K562 (cell line): ENCODE measurements at regions not wholly inside any gene's neighbourhood (a gene's known extent, or its start where the extent isn't known, plus 50 kb on each side); places are given as distances from the start of the nearest gene placed in this dataset.

Experiments
- ATAC-seq: fragments of 200-7000 bp; cut with Tn5 transposase; 3 replicates; pipeline ENCODE4 v1.9.1; 2020; ENCODE audit warnings: moderate library complexity
- BruUV-seq: library from RNA; stranded (reverse); fragments of 400-500 nt; replicated peaks from 2 replicates; lab custom pipeline; 2021; lab: Mats Ljungman, UMichigan
- CTCF ChIA-PET: fragments of 300-600 bp; formaldehyde crosslinking; extraction: SDS; loops from one replicate; lab custom pipeline; 2021; ENCODE audit warnings: low intra/inter-chr PET ratio; lab: Yijun Ruan, JAX
- POLR2A ChIA-PET: fragments of 300-600, 350-650 bp; sonication (Branson Sonifier 250); formaldehyde crosslinking; extraction: SDS; loops from one replicate; lab custom pipeline; 2021; ENCODE audit warnings: antibody characterized with exemption, inconsistent platforms; lab: Yijun Ruan, JAX
- DNase-seq, 4 experiments: peaks; one replicate each; pipeline versions ENCODE4 v3.0.0 to v3.0.0-alpha.2; 2011 to 2018; ENCODE audit warnings: low spot score in 3 of 4, mixed read lengths in 3 of 4; ENCODE audit errors: extremely low read depth in 1 of 4
- FAIRE-seq: peaks from 2 replicates; lab custom pipeline; 2011; peaks lifted over from hg19 to GRCh38; lab: Jason Lieb, UNC
- H2AFZ ChIP-seq: 2 replicates; pipeline ENCODE4 v1.6.0; 2011; ENCODE audit warnings: low read depth, low read length, control low read depth, inconsistent platforms
- H3K27ac ChIP-seq: fragments of 200-600 bp; 3 replicates; pipeline ENCODE4 v1.8.0; 2011; ENCODE audit warnings: low read depth, mild to moderate bottlenecking, control low read depth, inconsistent platforms, low read length, moderate library complexity, mixed read lengths; ENCODE audit errors: extremely low read depth
- H3K27me3 ChIP-seq, 2 experiments: fragments of 300-600 bp in 1 of 2; 2 replicates in 1 of 2; 3 replicates in 1 of 2; pipeline versions ENCODE4 v1.6.0 to v1.8.0; 2011; ENCODE audit warnings: inconsistent platforms in 2 of 2, low read length in 2 of 2, mild to moderate bottlenecking in 1 of 2, mixed read lengths in 1 of 2, moderate library complexity in 1 of 2; ENCODE audit not compliant: control insufficient read depth in 2 of 2, insufficient read depth in 2 of 2
- H3K36me3 ChIP-seq: fragments of 300-600 bp; 3 replicates; pipeline ENCODE4 v1.8.0; 2011; ENCODE audit warnings: mild to moderate bottlenecking, low read length, inconsistent platforms; ENCODE audit not compliant: control insufficient read depth, insufficient read depth
- H3K4me1 ChIP-seq, 2 experiments: fragments of 200-600 bp in 1 of 2; replicated peaks in 1 of 2; 2 replicates in 1 of 2; 3 replicates in 1 of 2; pipeline versions ENCODE4 v1.5.1 to v1.8.0; 2011; ENCODE audit warnings: inconsistent platforms in 2 of 2, low read length in 2 of 2, mild to moderate bottlenecking in 1 of 2, mixed read lengths in 1 of 2, moderate library complexity in 1 of 2; ENCODE audit not compliant: control insufficient read depth in 2 of 2, insufficient read depth in 2 of 2
- H3K4me2 ChIP-seq: 2 replicates; pipeline ENCODE4 v1.6.1; 2011; ENCODE audit warnings: low read length, control low read depth, inconsistent platforms, mixed read lengths; ENCODE audit not compliant: insufficient read depth
- H3K4me3 ChIP-seq: fragments of 200-600 bp; sonication (generic), shearing (Covaris generic); 2 replicates; pipeline ENCODE4 v1.5.1; 2016; ENCODE audit warnings: control low read depth, inconsistent platforms
- H3K79me2 ChIP-seq: fragments of 200-600 bp; 3 replicates; pipeline ENCODE4 v1.8.0; 2011; ENCODE audit warnings: low read length, inconsistent platforms; ENCODE audit not compliant: control insufficient read depth, insufficient read depth
- H3K9ac ChIP-seq, 2 experiments: 2 replicates each; pipeline versions ENCODE4 v1.6.0 to v1.6.1; 2011; ENCODE audit warnings: low read depth in 2 of 2, low read length in 2 of 2, control low read depth in 1 of 2, inconsistent platforms in 1 of 2, mild to moderate bottlenecking in 1 of 2, mixed read lengths in 1 of 2; ENCODE audit not compliant: insufficient read depth in 1 of 2
- H3K9me1 ChIP-seq: one replicate; pipeline ENCODE4 v1.6.0; 2011; ENCODE audit warnings: inconsistent platforms, mild to moderate bottlenecking, low read length, moderate library complexity; ENCODE audit not compliant: control insufficient read depth, insufficient read depth
- H3K9me3 ChIP-seq: replicated peaks from 2 replicates; pipeline ENCODE4 v1.5.1; 2011; ENCODE audit warnings: low read depth, low read length, inconsistent platforms; ENCODE audit not compliant: control insufficient read depth, insufficient read depth
- H4K20me1 ChIP-seq: replicated peaks from 2 replicates; pipeline ENCODE4 v1.6.1; 2011; ENCODE audit warnings: low read length, inconsistent platforms, mixed read lengths; ENCODE audit not compliant: control insufficient read depth, insufficient read depth
- HDAC6 ChIP-seq: IDR thresholded peaks from 2 replicates; pipeline ENCODE4 v1.6.1; 2012; ENCODE audit warnings: low read depth, mild to moderate bottlenecking, control low read depth, inconsistent platforms, low read length, moderate library complexity
- RFX1 ChIP-seq: fragments of 450-650 bp; IDR thresholded peaks from 2 replicates; pipeline ENCODE4 v1.6.1; 2016; ENCODE audit warnings: mild to moderate bottlenecking, moderate library complexity
- ZC3H8 ChIP-seq: fragments of 450-650 bp; IDR thresholded peaks from 2 replicates; pipeline ENCODE4 v1.6.1; 2017
- WGBS: fragments of 100-300 bp; shearing (Covaris generic); methylation state at CpG from one replicate; pipeline ENCODE4 v1.1.6; 2016; ENCODE audit warnings: low coverage, mixed read lengths; ENCODE audit not compliant: insufficient coverage; ENCODE audit errors: missing lambda C conversion rate; 5-methylcytosine and 5-hydroxymethylcytosine counted together
- in situ Hi-C: fragments of 300-500 bp; cut with MboI; formaldehyde crosslinking; loops from 4 replicates; pipeline ENCODE4 v1.15.0; 2018; ENCODE audit warnings: inconsistent platforms, mixed read lengths
- intact Hi-C: fragments of 100-400 bp; cut with micrococcal nuclease; formaldehyde crosslinking; loops from 2 replicates; pipeline ENCODE4 v1.14.2; 2022
- TF ChIP-seq, protein P1 (sequence below), 2 experiments: fragments of 450-650 bp; formaldehyde crosslinking in 1 of 2; IDR thresholded peaks; 2 replicates each; pipeline versions ENCODE4 v1.4.0 to v1.6.1; 2014 to 2020; ENCODE audit warnings: mild to moderate bottlenecking in 2 of 2, borderline replicate concordance in 1 of 2, low read depth in 1 of 2

- Histone ChIP-seq H3K9ac (no peak overlapping the region), H3K36me3 (no peaks in the 10 kb centered on the region), H3K27me3 (no peaks in the 10 kb centered on the region; a peak in 1 of 5 replicates)
- TF ChIP-seq ZC3H8: no peak
- TF ChIP-seq RFX1: peak; percentile 24; the same call in 1 of the 2 replicates
- TF ChIP-seq HDAC6: no peak
- TF ChIP-seq, protein P1, sequence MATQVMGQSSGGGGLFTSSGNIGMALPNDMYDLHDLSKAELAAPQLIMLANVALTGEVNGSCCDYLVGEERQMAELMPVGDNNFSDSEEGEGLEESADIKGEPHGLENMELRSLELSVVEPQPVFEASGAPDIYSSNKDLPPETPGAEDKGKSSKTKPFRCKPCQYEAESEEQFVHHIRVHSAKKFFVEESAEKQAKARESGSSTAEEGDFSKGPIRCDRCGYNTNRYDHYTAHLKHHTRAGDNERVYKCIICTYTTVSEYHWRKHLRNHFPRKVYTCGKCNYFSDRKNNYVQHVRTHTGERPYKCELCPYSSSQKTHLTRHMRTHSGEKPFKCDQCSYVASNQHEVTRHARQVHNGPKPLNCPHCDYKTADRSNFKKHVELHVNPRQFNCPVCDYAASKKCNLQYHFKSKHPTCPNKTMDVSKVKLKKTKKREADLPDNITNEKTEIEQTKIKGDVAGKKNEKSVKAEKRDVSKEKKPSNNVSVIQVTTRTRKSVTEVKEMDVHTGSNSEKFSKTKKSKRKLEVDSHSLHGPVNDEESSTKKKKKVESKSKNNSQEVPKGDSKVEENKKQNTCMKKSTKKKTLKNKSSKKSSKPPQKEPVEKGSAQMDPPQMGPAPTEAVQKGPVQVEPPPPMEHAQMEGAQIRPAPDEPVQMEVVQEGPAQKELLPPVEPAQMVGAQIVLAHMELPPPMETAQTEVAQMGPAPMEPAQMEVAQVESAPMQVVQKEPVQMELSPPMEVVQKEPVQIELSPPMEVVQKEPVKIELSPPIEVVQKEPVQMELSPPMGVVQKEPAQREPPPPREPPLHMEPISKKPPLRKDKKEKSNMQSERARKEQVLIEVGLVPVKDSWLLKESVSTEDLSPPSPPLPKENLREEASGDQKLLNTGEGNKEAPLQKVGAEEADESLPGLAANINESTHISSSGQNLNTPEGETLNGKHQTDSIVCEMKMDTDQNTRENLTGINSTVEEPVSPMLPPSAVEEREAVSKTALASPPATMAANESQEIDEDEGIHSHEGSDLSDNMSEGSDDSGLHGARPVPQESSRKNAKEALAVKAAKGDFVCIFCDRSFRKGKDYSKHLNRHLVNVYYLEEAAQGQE (IDR thresholded peaks at IDR 0.05; ENCODE audit: borderline replicate concordance): 0 out of 2 replicates have a peak, but pooled peaks have one; percentile 15
- TF ChIP-seq, protein P1 (CRISPR knock-in tag; IDR thresholded peaks at IDR 0.05; ENCODE audit: low read depth): no peak
- TF ChIP-seq, all 486 proteins: peak for 2
- ATAC-seq: no peak
- Histone ChIP-seq H3K79me2 (no peaks in the 10 kb centered on the region), H2AFZ (no peak overlapping the region), H3K9me3 (no peaks in the 10 kb centered on the region), H3K9me1 (no peaks in the 10 kb centered on the region), H3K4me3 (no peak overlapping the region), H4K20me1 (no peaks in the 10 kb centered on the region; the same call in 1 of the 2 replicates), H3K4me2 (no peak overlapping the region), H3K27ac (no peak overlapping the region), H3K4me1 (no peaks in the 10 kb centered on the region)
- DNase-seq: no peak
- in situ Hi-C loops: no loop called here
- ChIA-PET POLR2A (interaction anchor here (0.5 kb wide), 1 partner anchor 95 kb away, joined by 3 read pairs; no protein-coding TSS in a partner anchor), CTCF (no interaction called here)
- FAIRE-seq: no peak
- intact Hi-C loops: no loop called here
- no TSS peak for BruUV-seq
- WGBS: 0% methylated on average over 4 of the region's 4 CpGs
Measured at GRCh38 chr16:51030516-51030915, 120.6 kb downstream of the SALL1 start.
